Activated T-cell treated with anti-CD3 and anti-CD28 coated beads for 48 hours (primary cell): ENCODE measurements at regions not wholly inside any gene's neighbourhood (a gene's known extent, or its start where the extent isn't known, plus 50 kb on each side); places are given as distances from the start of the nearest gene placed in this dataset.
"Not testable (repeated sequence)": the region's sequence is repeated elsewhere in the genome, so short reads cannot be mapped to it uniquely, and the experiment has no call there.

Experiments
- DNase-seq: peaks from one replicate; pipeline ENCODE4 v3.0.0-alpha.2; 2020; ENCODE audit warnings: low read depth

GRCh38 chr14:48008646-48009045 lies 333.2 kb upstream of the MDGA2 start:
- DNase-seq: no peak

GRCh38 chr14:48005986-48006385 lies 330.6 kb upstream of the MDGA2 start:
- no peak for DNase-seq

- no peak for DNase-seq
These were observed 318.5 kb upstream of the MDGA2 start for GRCh38 chr14:47993883-47994282.

GRCh38 chr14:47988175-47988574 lies 312.8 kb upstream of the MDGA2 start:
- DNase-seq: no peak

- no peak for DNase-seq
These were observed 303.5 kb upstream of the MDGA2 start for GRCh38 chr14:47978871-47979270.

- no peak for DNase-seq
These were observed 300.7 kb upstream of the MDGA2 start for GRCh38 chr14:47976139-47976538.

GRCh38 chr14:47966076-47966810 lies 290.8 kb upstream of the MDGA2 start:
- no peak for DNase-seq

GRCh38 chr14:47961634-47962033 lies 286.2 kb upstream of the MDGA2 start:
- no peak for DNase-seq

- no peak for DNase-seq
These were observed 284.3 kb upstream of the MDGA2 start for GRCh38 chr14:47959740-47960139.

GRCh38 chr14:47949006-47949405 lies 273.6 kb upstream of the MDGA2 start:
- no peak for DNase-seq

- DNase-seq: no peak
These were observed 259.9 kb upstream of the MDGA2 start for GRCh38 chr14:47935332-47935731.

GRCh38 chr14:47929334-47929733 lies 253.9 kb upstream of the MDGA2 start:
- no peak for DNase-seq

- DNase-seq: no peak
These were observed 245.7 kb upstream of the MDGA2 start for GRCh38 chr14:47921133-47921532.

GRCh38 chr14:47919997-47920396 lies 244.6 kb upstream of the MDGA2 start:
- no peak for DNase-seq

- no peak for DNase-seq
These were observed 244.0 kb upstream of the MDGA2 start for GRCh38 chr14:47919334-47919846.

GRCh38 chr14:47917344-47917954 lies 242.0 kb upstream of the MDGA2 start:
- DNase-seq: no peak

GRCh38 chr14:47901141-47901540 lies 225.7 kb upstream of the MDGA2 start:
- not testable (repeated sequence) for DNase-seq

GRCh38 chr14:47899685-47900084 lies 224.3 kb upstream of the MDGA2 start:
- no peak for DNase-seq

GRCh38 chr14:47874350-47874749 lies 198.9 kb upstream of the MDGA2 start:
- DNase-seq: no peak

GRCh38 chr14:47872588-47872987 lies 197.2 kb upstream of the MDGA2 start:
- no peak for DNase-seq

GRCh38 chr14:47863441-47863840 lies 188.0 kb upstream of the MDGA2 start:
- no peak for DNase-seq

- DNase-seq: no peak
These were observed 182.2 kb upstream of the MDGA2 start for GRCh38 chr14:47857646-47858045.

- no peak for DNase-seq
These were observed 176.9 kb upstream of the MDGA2 start for GRCh38 chr14:47852278-47852677.

- no peak for DNase-seq
These were observed 170.6 kb upstream of the MDGA2 start for GRCh38 chr14:47846008-47846407.
